Activated naive CD4-positive, alpha-beta T cell treated with anti-CD3 and anti-CD28 coated beads for 36 hours (primary cell): ENCODE measurements at regions not wholly inside any gene's neighbourhood (a gene's known extent, or its start where the extent isn't known, plus 50 kb on each side); places are given as distances from the start of the nearest gene placed in this dataset.

Experiments
- CTCF ChIA-PET: fragments of 350-600 bp; sonication (Branson Sonifier 250); formaldehyde crosslinking; loops from one replicate; lab custom pipeline; 2021; ENCODE audit warnings: antibody characterized with exemption; lab: Charles Lee
- DNase-seq: peaks from one replicate; pipeline ENCODE4 v3.0.0-alpha.2; 2020
- H3K27ac Mint-ChIP-seq: one replicate; pipeline ENCODE4 v1.8.0; 2021; ENCODE audit warnings: mild to moderate bottlenecking, mixed read lengths
- H3K27me3 Mint-ChIP-seq: one replicate; pipeline ENCODE4 v1.8.0; 2021; ENCODE audit warnings: low read depth, mixed read lengths
- H3K36me3 Mint-ChIP-seq: one replicate; pipeline ENCODE4 v1.8.0; 2021; ENCODE audit warnings: low read depth, mixed read lengths
- H3K4me1 Mint-ChIP-seq: one replicate; pipeline ENCODE4 v1.8.0; 2021; ENCODE audit warnings: low read depth, mixed read lengths
- H3K4me3 Mint-ChIP-seq: one replicate; pipeline ENCODE4 v1.8.0; 2021; ENCODE audit warnings: mild to moderate bottlenecking, moderate library complexity, mixed read lengths
- H3K9me3 Mint-ChIP-seq: one replicate; pipeline ENCODE4 v1.8.0; 2021; ENCODE audit warnings: mixed read lengths
- intact Hi-C: fragments of 100-400 bp; cut with micrococcal nuclease; formaldehyde crosslinking; loops from one replicate; pipeline ENCODE4 v1.15.1; 2023

DNA sequence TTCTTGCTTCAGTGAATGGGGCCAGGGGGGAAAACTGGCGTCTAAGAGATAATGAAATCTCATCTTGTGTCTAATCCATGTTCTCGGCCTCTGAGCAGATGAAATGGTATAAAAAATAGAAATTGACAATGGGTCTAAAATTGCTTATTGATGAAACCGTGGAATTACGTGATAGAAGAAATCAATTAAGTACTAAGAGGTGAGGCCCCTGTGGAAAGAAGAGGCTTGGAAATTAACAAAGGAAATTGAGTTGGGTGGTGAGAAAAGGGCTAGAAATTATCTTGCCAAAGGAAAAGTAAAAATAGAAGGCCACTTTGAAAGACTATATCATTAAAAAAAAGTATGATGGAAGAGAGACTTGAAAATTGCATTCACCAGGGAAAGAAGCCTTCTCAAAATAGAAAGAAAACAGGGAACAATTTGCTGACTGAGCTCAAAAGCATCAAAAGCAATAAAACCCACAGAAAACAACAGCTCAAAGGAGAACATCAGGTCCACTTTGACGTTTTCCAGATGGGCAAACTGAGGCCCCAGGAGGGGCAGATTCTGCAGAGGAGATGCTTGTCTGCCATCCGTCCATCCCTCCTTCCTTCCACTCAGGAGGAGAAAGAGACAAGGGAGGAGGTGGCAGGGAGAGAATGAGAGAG is 226.1 kb upstream of the RTL1 start:
- no peak for DNase-seq
- peaks cover 25% of the 10 kb centered on the region for H3K27me3 Mint-ChIP-seq
- no peaks in the 10 kb centered on the region for H3K36me3 Mint-ChIP-seq
- no peak overlapping the region for H3K27ac Mint-ChIP-seq
- H3K4me3 Mint-ChIP-seq: no peak overlapping the region
- no peaks in the 10 kb centered on the region for H3K9me3 Mint-ChIP-seq
- CTCF ChIA-PET: interaction anchor here (0.7 kb wide), 1 partner anchor 8 kb away, joined by 3 read pairs; no protein-coding TSS in a partner anchor
- H3K4me1 Mint-ChIP-seq: no peaks in the 10 kb centered on the region
- intact Hi-C loops: no loop called here

DNA sequence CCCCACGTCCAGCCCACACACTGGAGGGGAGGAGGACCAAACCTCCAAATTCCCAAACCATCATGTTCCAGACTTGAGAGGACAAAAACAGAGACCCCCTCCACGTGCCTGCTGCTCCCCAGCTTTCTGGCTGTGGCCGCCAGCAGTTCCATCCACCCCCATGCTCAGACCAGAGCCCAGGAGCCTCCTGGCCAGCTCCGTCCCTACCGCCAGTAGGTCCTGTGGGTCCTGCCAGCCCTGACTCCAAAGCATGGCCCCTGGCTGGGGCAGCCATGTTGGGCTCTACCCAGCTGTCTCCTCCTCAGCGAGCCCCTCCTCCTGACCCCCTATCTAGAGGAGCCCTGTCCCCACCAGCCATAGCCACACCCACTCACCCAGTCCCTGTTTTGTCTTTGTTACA is 227.3 kb upstream of the RTL1 start:
- H3K27ac Mint-ChIP-seq: no peak overlapping the region
- no peak overlapping the region for H3K4me3 Mint-ChIP-seq
- no peaks in the 10 kb centered on the region for H3K36me3 Mint-ChIP-seq
- CTCF ChIA-PET: no interaction called here
- intact Hi-C loops: no loop called here
- peaks cover 27% of the 10 kb centered on the region for H3K27me3 Mint-ChIP-seq
- peak; percentile 2 for DNase-seq
- H3K9me3 Mint-ChIP-seq: no peaks in the 10 kb centered on the region
- no peaks in the 10 kb centered on the region for H3K4me1 Mint-ChIP-seq

DNA sequence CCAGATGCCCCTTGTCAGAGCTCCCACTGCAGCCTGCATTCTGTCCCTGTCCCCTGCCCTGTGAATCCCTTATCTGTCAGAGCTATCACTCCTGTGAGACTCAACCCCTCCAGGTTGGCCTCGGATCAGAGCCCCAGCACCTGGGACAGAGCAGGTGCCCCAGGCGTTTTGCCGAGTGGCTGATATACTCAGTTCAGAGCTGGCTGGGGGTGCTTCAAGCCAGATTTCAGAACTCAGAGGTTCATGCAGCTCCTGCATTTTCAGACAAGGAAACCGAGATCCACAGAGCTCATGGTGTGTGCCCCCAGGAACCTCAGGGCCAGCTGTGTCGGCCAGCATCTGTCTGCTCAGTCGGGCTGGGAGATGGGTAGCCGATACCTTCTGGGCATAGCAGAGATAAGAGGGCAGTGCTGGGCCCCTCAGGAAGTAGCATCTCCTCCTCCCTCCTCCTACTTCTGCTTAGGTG is 228.0 kb upstream of the RTL1 start:
- H3K4me1 Mint-ChIP-seq: no peaks in the 10 kb centered on the region
- no peak overlapping the region for H3K27ac Mint-ChIP-seq
- CTCF ChIA-PET: no interaction called here
- no peaks in the 10 kb centered on the region for H3K9me3 Mint-ChIP-seq
- no peaks in the 10 kb centered on the region for H3K36me3 Mint-ChIP-seq
- no peak overlapping the region for H3K4me3 Mint-ChIP-seq
- H3K27me3 Mint-ChIP-seq: peaks cover 27% of the 10 kb centered on the region
- DNase-seq: no peak
- intact Hi-C loops: no loop called here

DNA sequence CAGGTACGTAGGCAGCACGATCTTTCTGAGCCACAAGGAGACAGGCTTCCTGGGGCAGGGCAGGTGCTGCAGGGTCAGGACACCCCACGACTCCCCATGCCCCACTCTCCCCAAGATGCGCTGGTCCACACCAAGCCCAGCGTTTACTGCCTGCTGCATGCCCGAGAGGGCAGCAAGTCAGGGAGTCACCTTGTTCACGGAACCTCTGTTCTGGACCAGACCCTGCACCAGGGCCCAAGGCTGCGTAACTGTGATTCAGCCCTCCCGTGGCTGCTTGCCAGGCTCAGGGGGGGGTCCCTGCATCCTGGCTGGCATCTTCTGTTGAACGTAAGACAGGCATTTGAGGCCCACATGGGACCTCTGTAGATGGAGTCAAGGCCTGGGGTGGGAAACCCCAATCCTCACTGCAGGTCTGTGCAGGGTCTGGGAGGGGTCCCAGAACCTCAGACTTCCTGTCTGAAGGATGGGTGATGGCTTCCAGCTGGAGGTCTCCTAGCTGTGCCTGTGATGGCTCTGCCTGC is 228.6 kb upstream of the RTL1 start:
- Mint-ChIP-seq H3K9me3 (no peaks in the 10 kb centered on the region), H3K36me3 (no peaks in the 10 kb centered on the region), H3K4me1 (no peaks in the 10 kb centered on the region), H3K4me3 (no peak overlapping the region), H3K27ac (no peak overlapping the region), H3K27me3 (peaks cover 27% of the 10 kb centered on the region)
- CTCF ChIA-PET: no interaction called here
- peak; percentile 0 for DNase-seq
- intact Hi-C loops: no loop called here

DNA sequence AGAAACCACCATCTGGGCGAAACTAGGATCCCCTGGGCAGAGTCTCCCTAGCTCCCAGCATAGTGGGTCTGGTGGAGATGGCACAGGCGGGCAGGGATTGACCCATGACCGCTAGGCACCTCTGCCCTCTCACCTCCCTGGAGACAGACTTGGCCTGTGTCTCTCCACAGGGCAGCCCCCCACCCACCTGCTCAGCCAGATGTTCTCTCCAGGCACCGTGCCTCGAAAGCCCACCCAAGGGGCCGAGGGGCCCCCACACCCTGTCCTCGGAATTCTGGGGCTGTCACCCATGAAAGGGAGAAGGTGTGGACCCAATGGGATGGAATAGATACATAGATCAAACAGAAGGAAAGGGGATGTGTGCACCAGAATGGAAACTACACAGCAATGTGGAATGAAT is 229.1 kb upstream of the RTL1 start:
- intact Hi-C loops: no loop called here
- no peaks in the 10 kb centered on the region for H3K9me3 Mint-ChIP-seq
- CTCF ChIA-PET: no interaction called here

DNA sequence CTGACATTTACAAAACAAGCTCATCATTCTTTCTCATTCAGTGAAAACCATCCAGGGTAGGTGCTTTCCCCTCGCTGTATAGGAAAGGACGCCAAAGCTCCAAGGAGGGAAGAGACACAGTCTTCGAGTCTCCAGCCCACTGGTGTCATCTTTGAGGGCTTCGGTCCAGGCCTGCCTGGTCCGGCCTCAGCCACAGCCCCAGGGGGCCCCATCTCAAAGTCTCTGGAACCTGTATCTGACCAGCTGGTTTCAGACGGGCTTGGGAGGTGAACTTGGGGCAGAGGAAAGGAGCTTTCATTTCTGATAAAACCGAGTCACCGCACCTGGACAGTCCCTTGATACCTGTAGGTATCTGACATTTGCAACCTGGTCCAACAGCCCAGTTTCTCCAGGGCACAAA is 229.5 kb upstream of the RTL1 start:
- H3K9me3 Mint-ChIP-seq: no peaks in the 10 kb centered on the region
- no peaks in the 10 kb centered on the region for H3K4me1 Mint-ChIP-seq
- no peak overlapping the region for H3K27ac Mint-ChIP-seq
- H3K36me3 Mint-ChIP-seq: no peaks in the 10 kb centered on the region
- DNase-seq: peak; percentile 2
- no peak overlapping the region for H3K4me3 Mint-ChIP-seq
- peaks cover 23% of the 10 kb centered on the region for H3K27me3 Mint-ChIP-seq
- CTCF ChIA-PET: no interaction called here
- intact Hi-C loops: no loop called here

More for the DNA sequence above, 229.1 kb upstream of the RTL1 start:
- Mint-ChIP-seq H3K4me3 (no peak overlapping the region), H3K27me3 (peaks cover 27% of the 10 kb centered on the region), H3K4me1 (no peaks in the 10 kb centered on the region), H3K36me3 (no peaks in the 10 kb centered on the region), H3K27ac (no peak overlapping the region)
- DNase-seq: no peak

DNA sequence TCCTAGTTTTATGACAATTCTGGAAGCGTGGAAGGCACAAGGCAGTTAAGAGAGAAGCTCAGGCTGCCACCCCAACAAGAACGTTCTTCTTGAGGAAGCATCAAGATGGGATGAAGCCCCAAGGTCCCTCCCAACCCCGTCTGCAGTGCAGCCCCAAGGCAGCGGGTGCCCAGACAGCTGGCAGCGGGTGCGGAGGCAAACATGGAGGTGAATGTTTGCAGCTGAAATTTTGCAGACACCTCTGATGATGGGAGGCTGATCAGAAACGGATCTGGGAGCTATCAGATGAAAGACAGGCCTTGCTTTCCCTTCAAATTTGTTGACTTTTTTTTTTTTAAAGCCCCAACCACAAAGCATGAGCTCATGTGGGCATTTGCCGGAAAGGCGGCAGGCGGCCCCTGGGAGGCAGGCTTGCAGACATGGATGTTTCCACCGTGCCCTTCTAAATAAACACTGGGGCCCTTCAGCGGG is 230.7 kb upstream of the RTL1 start:
- peak; percentile 1 for DNase-seq
- no peaks in the 10 kb centered on the region for H3K36me3 Mint-ChIP-seq
- peaks cover 22% of the 10 kb centered on the region for H3K27me3 Mint-ChIP-seq
- CTCF ChIA-PET: no interaction called here
- H3K9me3 Mint-ChIP-seq: no peaks in the 10 kb centered on the region
- no peak overlapping the region for H3K4me3 Mint-ChIP-seq
- intact Hi-C loops: no loop called here
- H3K27ac Mint-ChIP-seq: no peak overlapping the region
- no peaks in the 10 kb centered on the region for H3K4me1 Mint-ChIP-seq

DNA sequence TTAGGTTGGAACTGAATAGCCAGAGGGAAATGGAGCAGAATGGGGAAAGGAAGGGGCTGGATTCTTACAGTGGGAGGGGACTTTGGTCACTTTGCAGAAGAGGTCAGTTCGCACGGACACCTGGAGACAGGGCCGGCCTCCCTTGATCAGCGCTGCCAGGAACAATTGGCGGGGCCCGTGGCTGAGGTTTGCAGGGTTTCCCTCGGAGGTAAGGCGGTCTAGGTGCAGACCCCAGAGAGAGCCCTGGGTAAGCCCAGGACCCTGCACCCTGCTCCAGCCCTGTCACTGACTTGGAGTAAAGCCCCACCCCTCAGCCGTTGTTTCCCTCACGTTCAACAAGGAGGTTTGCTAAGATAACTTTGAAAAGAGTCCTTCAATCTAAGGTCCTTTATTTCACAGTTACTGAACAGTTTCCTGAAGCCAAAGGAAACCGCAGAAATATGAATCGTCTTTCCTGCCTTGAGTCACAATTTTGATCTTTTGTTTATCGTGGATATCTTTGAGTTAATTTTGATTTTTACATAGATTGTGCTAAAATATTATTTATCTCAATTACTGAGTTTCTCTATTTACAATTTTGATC is 231.4 kb upstream of the RTL1 start:
- CTCF ChIA-PET: no interaction called here
- Mint-ChIP-seq H3K4me1 (no peaks in the 10 kb centered on the region), H3K27me3 (peaks cover 16% of the 10 kb centered on the region), H3K4me3 (no peak overlapping the region), H3K9me3 (no peaks in the 10 kb centered on the region), H3K27ac (no peak overlapping the region), H3K36me3 (no peaks in the 10 kb centered on the region)
- DNase-seq: no peak
- intact Hi-C loops: no loop called here

DNA sequence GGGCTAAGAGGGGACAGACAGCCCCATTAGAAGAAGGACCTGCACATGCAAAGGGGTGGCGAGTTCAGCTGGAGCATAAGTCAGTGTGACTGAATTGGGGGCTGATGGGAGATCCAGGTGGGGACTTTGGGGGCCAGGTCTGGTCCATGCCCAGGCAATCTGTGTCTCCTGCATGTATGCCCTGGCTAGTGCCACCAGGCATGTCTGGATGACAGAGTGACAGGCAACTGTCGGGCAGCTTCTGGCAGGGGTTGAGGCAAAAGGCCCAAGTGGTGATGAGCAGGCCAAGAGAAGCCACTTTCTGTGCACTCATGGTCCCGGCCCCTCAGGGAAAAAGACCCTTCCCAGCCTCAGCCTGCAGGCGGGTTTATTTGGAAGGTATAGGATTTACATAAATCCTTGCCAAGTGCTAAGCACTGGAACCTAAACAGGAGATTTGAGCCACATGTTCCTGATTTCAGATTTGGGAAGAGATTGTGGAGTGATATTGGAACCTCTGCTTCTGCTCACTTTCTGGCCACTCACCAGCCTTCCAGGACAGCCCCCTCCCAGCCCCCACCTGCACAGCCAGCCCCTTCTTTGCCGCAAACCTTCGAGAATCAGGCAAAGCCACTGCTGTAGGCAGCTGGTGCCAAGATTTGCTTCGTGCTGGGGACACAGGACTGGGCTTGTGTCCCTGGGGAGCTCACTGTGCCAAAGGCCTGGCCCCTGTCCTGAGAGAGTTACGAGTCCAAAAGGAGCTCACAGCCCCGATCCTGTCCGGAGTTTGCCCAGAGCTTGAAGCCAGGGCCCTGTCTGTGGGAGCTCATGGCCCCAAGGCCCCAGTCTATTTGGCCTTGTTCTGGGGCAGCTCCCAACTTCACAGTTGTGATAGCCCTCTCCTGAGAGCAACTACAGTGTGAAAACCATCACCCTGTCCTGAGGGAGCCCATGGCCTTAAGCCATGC is 232.5 kb upstream of the RTL1 start:
- Mint-ChIP-seq H3K27me3 (peaks cover 15% of the 10 kb centered on the region), H3K27ac (no peak overlapping the region), H3K4me3 (no peak overlapping the region), H3K4me1 (no peaks in the 10 kb centered on the region), H3K36me3 (no peaks in the 10 kb centered on the region), H3K9me3 (peaks cover 6% of the 10 kb centered on the region)
- DNase-seq: no peak
- intact Hi-C loops: no loop called here
- CTCF ChIA-PET: no interaction called here

DNA sequence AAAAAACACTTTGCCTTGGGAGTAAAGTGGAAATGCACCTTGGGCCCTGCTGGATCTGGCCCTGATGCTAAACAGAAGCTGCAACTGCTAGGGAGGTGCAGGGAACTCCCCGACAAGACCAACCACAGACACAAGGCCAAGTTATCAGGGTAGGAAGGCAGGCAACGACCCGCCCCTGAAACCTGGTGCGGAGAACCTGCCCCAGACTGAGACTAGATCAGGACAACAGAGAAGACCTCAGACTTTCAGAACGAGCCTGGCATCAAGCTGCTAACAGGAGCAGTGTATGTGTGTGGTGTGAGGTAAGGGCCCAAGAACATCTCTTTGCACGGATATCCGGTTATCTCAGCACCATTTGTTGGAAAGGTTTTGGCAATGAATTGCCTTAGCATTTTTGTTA is 233.7 kb upstream of the RTL1 start:
- Mint-ChIP-seq H3K4me3 (no peak overlapping the region), H3K36me3 (no peaks in the 10 kb centered on the region), H3K27me3 (peaks cover 20% of the 10 kb centered on the region), H3K27ac (no peak overlapping the region), H3K9me3 (peaks cover 14% of the 10 kb centered on the region), H3K4me1 (no peaks in the 10 kb centered on the region)
- CTCF ChIA-PET: no interaction called here
- intact Hi-C loops: no loop called here
- no peak for DNase-seq

DNA sequence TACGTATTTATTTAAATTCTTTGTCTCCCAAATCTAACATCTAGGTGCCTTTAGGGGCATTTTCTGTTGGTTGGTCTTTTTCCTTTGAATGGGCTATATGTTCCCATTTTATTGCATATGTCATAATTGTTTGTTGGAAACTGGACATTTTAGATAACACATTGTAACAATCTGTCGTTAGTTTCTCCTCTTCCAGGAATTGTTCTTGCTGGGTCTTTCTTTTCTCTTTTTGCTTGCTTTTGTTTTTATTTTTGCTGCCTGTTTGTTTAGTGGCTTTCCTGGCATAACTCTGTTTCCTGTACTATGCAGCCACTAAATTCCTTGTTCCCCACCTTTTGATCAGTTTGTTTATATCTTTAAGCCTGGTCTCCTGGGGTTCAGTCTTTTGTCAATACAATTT is 244.3 kb upstream of the RTL1 start:
- intact Hi-C loops: no loop called here
- no peak for DNase-seq
- H3K9me3 Mint-ChIP-seq: peaks cover 25% of the 10 kb centered on the region
- H3K27ac Mint-ChIP-seq: no peak overlapping the region
- H3K4me1 Mint-ChIP-seq: no peaks in the 10 kb centered on the region
- peaks cover 2% of the 10 kb centered on the region for H3K27me3 Mint-ChIP-seq
- H3K4me3 Mint-ChIP-seq: no peak overlapping the region
- H3K36me3 Mint-ChIP-seq: no peaks in the 10 kb centered on the region
- CTCF ChIA-PET: no interaction called here

DNA sequence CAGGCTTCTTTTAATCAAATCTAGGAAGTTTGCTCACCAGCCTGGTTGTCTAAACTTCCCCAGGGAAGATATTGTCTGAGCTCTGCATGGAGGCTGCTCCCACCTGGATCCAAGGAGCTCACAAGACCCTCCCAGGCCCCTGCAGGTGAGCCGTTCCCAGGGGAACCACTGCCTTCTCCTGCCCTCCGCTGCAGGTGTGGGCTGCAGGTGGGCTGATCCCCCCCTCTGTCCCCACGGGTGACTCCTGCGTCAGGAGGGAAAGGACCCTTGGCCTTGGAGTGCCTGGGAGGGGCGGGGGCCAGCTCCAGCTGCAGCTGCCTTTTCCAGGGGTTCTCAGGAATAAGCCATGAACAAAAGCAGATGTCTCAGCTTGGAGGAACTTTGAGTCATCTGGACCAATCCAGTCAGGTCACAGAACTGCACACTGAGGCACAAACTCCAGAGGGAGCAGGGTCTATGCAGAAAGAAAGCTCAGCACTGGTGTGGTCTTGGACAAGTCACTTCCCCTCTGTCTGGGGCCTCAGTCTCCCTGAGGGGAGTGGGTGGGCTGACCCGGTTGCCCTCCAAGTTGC is 246.6 kb upstream of the RTL1 start:
- H3K9me3 Mint-ChIP-seq: peaks cover 11% of the 10 kb centered on the region
- CTCF ChIA-PET: no interaction called here
- no peaks in the 10 kb centered on the region for H3K36me3 Mint-ChIP-seq
- no peak overlapping the region for H3K27ac Mint-ChIP-seq
- H3K4me3 Mint-ChIP-seq: no peak overlapping the region
- H3K4me1 Mint-ChIP-seq: no peaks in the 10 kb centered on the region
- peaks cover 11% of the 10 kb centered on the region for H3K27me3 Mint-ChIP-seq
- no peak for DNase-seq
- intact Hi-C loops: no loop called here
